Progenitor cell of endocrine pancreas (in vitro differentiated cells): ENCODE measurements at regions not wholly inside any gene's neighbourhood (a gene's known extent, or its start where the extent isn't known, plus 50 kb on each side); places are given as distances from the start of the nearest gene placed in this dataset.

Source experiments
- DNase-seq: peaks from one replicate; pipeline ENCODE4 v3.0.0; 2021; ENCODE audit warnings: low spot score; ENCODE audit not compliant: unreplicated experiment
- H3K27ac Mint-ChIP-seq: 2 replicates; pipeline ENCODE4 v1.8.0; 2021; ENCODE audit warnings: mild to moderate bottlenecking, moderate library complexity, mixed read lengths
- H3K27me3 Mint-ChIP-seq: 2 replicates; pipeline ENCODE4 v1.8.0; 2021; ENCODE audit warnings: mixed read lengths
- H3K36me3 Mint-ChIP-seq: 2 replicates; pipeline ENCODE4 v1.8.0; 2022; ENCODE audit warnings: mixed read lengths; ENCODE audit not compliant: insufficient read depth
- H3K4me1 Mint-ChIP-seq: 2 replicates; pipeline ENCODE4 v1.8.0; 2021; ENCODE audit warnings: low read depth, mixed read lengths
- H3K4me3 Mint-ChIP-seq: 2 replicates; pipeline ENCODE4 v1.8.0; 2021; ENCODE audit warnings: low read depth, mild to moderate bottlenecking, moderate library complexity, mixed read lengths
- H3K9me3 Mint-ChIP-seq: 2 replicates; pipeline ENCODE4 v1.8.0; 2021; ENCODE audit warnings: low read depth, mixed read lengths
- CTCF ChIP-seq: fragments of 200-600 bp; sonication (generic); IDR thresholded peaks from one replicate; pipeline ENCODE4 v1.5.0; 2021; ENCODE audit warnings: antibody characterized with exemption, mild to moderate bottlenecking; ENCODE audit not compliant: unreplicated experiment

DNA sequence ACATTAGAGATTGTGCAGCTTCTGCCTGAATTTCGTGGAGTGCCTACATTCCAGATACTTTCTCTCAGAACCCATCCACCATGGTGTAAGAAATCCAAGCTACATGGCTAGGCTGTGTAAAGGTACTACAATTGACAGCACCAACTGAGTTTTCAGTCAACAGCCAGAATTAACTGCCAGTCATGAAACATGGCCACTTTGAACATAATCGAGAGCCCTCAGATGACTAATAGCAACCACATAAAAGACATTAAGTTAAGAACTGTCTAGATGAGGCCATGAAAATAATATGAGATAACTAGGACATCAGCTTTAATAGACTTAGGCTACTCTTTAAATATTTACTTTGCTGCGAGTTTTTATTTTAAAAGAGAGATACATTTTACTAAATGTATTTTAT is 1106.8 kb upstream of the LRRTM3 start:
- Mint-ChIP-seq H3K9me3 (peaks cover 4% of the 10 kb centered on the region), H3K27ac (no peak overlapping the region), H3K4me3 (no peak overlapping the region), H3K36me3 (no peaks in the 10 kb centered on the region), H3K4me1 (no peaks in the 10 kb centered on the region), H3K27me3 (no peaks in the 10 kb centered on the region)
- no peak for DNase-seq
- no peak for TF ChIP-seq CTCF

DNA sequence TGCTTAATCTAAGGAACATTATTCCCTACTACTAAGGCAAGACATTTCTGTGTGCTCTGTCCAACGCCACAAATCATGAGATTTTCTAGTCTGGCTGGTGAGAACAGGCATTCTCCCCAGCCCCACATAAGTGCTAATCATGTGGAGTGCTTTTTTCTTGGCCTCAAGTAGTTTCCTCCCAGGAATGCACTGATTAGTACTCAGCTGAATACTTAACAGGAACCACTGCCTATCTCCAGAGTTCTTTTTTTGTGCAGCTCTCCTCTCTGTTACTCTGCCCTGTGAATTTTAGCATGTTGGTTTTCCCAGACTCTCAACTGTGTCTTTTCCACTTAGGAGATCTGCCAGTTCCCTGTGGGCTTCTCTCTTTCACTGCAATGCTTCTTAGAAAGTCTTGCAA is 1098.5 kb upstream of the LRRTM3 start:
- no peak overlapping the region for H3K4me3 Mint-ChIP-seq
- no peak for TF ChIP-seq CTCF
- H3K9me3 Mint-ChIP-seq, result peaks cover 4% of the 10 kb centered on the region
- peak overlapping the region; percentile 53 for H3K27ac Mint-ChIP-seq
- no peaks in the 10 kb centered on the region for H3K4me1 Mint-ChIP-seq
- DNase-seq, result no peak
- H3K27me3 Mint-ChIP-seq, result no peaks in the 10 kb centered on the region
- H3K36me3 Mint-ChIP-seq, result no peaks in the 10 kb centered on the region

DNA sequence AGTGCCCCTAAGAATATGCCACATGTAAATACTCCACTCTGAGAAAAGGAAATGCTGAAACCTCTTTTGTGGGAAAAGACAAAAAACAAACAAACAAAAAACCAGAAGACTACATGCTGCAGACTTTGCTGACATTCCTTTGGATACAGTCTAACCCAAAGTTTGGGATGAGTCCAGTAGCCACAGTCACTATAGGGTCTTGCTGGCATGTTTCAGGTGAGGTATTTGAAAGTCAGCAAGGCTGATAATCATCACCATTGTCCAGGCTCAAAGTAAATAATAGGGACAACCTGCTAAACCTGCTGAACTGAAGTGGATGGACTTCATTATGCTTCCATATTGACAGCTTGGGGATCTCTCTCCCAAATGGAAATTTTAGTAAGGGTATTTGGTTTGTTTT is 1087.0 kb upstream of the LRRTM3 start:
- no peaks in the 10 kb centered on the region for H3K27me3 Mint-ChIP-seq
- H3K36me3 Mint-ChIP-seq, result no peaks in the 10 kb centered on the region
- H3K9me3 Mint-ChIP-seq, result peaks cover 4% of the 10 kb centered on the region
- TF ChIP-seq CTCF, result no peak
- DNase-seq, result no peak
- H3K4me3 Mint-ChIP-seq, result no peak overlapping the region
- peaks cover 3% of the 10 kb centered on the region for H3K4me1 Mint-ChIP-seq
- H3K27ac Mint-ChIP-seq, result peak overlapping the region; percentile 70

- no peak for DNase-seq
- H3K27ac Mint-ChIP-seq, result no peak overlapping the region
- H3K4me1 Mint-ChIP-seq, result peaks cover 3% of the 10 kb centered on the region
- H3K27me3 Mint-ChIP-seq, result no peaks in the 10 kb centered on the region
- TF ChIP-seq CTCF, result no peak
- no peaks in the 10 kb centered on the region for H3K36me3 Mint-ChIP-seq
- peaks cover 4% of the 10 kb centered on the region for H3K9me3 Mint-ChIP-seq
- H3K4me3 Mint-ChIP-seq, result no peak overlapping the region
These were observed 1082.6 kb upstream of the LRRTM3 start for GRCh38 chr10:65843203-65843602.

DNA sequence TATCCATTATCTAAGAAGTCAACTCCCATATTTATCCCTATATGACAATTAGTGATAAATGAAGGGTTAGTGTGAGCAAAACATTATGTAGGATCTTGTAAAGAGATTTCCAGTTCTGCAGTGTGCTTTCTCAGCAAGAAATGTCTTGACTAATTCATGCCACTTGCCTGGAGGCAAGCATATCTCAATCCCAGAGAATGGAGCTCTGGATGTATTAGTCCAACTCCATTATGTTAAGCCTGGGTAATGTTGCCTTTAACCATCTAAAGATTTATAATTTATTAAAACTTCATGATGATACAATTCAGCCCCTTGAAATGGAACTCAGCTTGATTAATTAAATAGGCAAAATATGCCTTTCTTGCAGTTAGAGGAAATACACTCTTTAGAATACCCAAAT is 1079.9 kb upstream of the LRRTM3 start:
- peaks cover 3% of the 10 kb centered on the region for H3K4me1 Mint-ChIP-seq
- TF ChIP-seq CTCF, result no peak
- H3K27me3 Mint-ChIP-seq, result no peaks in the 10 kb centered on the region
- no peaks in the 10 kb centered on the region for H3K36me3 Mint-ChIP-seq
- DNase-seq, result no peak
- no peak overlapping the region for H3K4me3 Mint-ChIP-seq
- H3K27ac Mint-ChIP-seq, result no peak overlapping the region
- peaks cover 4% of the 10 kb centered on the region for H3K9me3 Mint-ChIP-seq
